VCaP (cell line): ENCODE measurements at regions not wholly inside any gene's neighbourhood (a gene's known extent, or its start where the extent isn't known, plus 50 kb on each side); places are given as distances from the start of the nearest gene placed in this dataset.

Experiments
- H3K27ac ChIP-seq: fragments of 450-650 bp; 2 replicates; pipeline ENCODE4 v1.5.1; 2017
- CTCF ChIP-seq: fragments of 450-650 bp; conservative IDR thresholded peaks from 2 replicates; pipeline ENCODE4 v1.5.1; 2017; ENCODE audit warnings: mild to moderate bottlenecking, moderate library complexity

DNA sequence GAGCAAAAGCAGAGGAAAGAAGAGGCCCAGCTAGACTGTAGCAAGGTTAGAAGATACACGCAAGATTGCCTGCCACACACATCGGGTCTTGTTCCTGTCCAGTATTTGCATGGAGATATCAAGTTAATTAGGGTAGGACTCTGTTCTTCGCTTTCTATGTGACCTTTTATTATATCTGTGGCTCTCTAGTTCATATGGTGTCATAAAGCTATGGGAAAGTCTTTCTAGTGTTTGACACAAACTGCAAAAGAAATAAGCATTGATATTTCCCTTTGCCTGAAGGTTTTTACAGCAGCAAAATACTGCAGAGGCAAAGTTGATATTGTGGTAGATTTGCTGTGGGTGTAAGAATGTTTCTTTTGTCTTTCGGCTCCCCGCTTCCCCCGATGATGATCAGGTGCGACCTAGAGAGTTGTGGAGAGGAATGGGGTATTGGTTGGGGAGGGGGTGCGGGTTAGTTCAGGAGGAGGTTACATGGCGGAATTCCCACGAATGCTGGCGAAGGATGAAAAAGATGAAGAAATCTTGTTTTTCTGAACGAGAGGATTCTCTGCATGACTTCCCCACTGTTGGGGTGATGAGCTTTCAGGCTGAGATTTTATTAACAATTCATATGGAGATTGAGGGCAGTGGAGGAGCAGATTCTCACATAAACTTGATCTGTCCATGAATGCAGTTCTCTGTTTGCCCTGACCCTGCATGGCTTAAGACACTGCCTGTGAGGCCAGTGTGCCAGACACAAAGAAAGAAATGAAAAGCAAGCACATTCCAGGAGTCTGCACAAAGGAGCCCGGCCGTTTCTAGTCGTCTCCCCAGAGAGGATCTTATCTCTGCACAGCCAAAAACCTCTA lies 550.2 kb downstream of the USP25 start:
- TF ChIP-seq CTCF: no peak
- H3K27ac ChIP-seq: peak overlapping the region; percentile 98

DNA sequence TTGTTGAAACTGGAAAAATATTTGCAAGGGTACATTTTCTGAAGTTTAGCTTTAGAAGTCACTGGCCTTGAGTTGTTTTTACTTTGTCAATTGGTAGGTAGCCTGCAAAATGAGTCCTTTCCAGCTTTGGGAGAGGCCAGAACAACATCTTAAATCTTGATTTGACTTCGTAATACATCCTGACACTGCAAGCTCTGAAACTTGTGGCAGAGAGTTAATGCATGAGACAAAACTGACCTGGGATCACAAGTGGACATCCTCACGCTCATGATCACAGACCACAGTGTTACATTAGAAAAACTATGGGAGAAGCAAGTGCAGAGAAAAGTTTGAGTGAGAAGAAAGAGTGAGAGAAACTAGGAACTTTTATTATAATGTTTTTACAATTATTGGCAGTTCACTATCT lies 550.9 kb downstream of the USP25 start:
- TF ChIP-seq CTCF: no peak
- peak overlapping the region; percentile 98 for H3K27ac ChIP-seq

GRCh38 chr21:16283516-16283915 lies 553.7 kb downstream of the USP25 start:
- H3K27ac ChIP-seq: peak overlapping the region; percentile 98
- no peak for TF ChIP-seq CTCF

DNA sequence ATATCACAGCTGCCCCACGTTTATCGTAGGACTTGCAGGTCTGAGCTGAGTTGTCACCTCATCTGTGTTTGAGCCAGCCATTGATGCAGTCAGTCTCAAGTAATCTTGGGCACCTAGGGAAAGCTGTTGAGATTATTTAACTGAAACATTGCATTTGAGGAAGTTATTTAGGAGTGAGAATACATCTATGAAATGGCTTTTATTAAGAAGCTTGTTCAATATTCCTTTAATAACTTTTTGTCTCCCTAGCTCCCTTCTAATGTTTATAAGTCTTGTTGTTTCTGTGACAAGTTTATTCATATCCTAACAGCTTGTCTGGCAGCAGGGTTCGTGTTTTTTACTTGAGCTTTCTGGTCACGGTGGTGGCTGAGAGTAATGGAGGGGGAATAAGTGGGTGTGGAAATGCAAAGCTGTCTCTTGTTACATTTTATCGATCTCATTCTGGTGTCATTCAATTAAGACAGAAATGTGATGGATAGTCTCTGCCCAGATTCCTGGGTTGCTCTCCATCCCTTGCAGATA lies 555.9 kb downstream of the USP25 start:
- no peak overlapping the region; the same call in 1 of the 2 replicates for H3K27ac ChIP-seq
- TF ChIP-seq CTCF: no peak

GRCh38 chr21:16287046-16287445 lies 557.3 kb downstream of the USP25 start:
- H3K27ac ChIP-seq: no peak overlapping the region
- TF ChIP-seq CTCF: no peak

GRCh38 chr21:16291296-16291695 lies 561.5 kb downstream of the USP25 start:
- peak overlapping the region; percentile 0; the same call in 1 of the 2 replicates for H3K27ac ChIP-seq
- TF ChIP-seq CTCF: no peak

DNA sequence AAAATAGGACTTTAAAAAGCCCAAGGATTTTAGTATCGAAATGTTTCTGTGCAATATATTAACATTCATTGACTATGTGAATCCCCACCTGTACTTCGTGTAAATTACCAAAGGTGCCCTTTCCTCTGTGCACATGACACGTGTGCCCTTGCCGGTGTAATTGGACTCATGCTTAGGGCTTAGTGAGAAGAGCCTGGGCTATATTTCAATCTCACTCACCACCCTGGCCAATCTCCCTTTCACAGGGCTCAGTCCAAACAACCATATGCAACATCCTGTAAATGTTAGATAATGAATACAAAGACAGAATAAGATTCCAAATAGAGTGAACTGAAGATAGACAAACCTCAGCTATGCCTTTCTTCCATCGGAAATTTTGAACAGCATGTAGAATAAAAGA lies 564.3 kb downstream of the USP25 start:
- TF ChIP-seq CTCF: no peak
- no peak overlapping the region for H3K27ac ChIP-seq
